Hematopoietic multipotent progenitor cell treated with erythropoietin and hydrocortisone succinate and interleukin-3 and kit ligand, for 17 days (in vitro differentiated cells): ENCODE measurements at regions not wholly inside any gene's neighbourhood (a gene's known extent, or its start where the extent isn't known, plus 50 kb on each side); places are given as distances from the start of the nearest gene placed in this dataset.

Experiments used
- DNase-seq: peaks from one replicate; pipeline ENCODE4 v3.0.0-alpha.2; 2015; ENCODE audit warnings: low spot score

DNA sequence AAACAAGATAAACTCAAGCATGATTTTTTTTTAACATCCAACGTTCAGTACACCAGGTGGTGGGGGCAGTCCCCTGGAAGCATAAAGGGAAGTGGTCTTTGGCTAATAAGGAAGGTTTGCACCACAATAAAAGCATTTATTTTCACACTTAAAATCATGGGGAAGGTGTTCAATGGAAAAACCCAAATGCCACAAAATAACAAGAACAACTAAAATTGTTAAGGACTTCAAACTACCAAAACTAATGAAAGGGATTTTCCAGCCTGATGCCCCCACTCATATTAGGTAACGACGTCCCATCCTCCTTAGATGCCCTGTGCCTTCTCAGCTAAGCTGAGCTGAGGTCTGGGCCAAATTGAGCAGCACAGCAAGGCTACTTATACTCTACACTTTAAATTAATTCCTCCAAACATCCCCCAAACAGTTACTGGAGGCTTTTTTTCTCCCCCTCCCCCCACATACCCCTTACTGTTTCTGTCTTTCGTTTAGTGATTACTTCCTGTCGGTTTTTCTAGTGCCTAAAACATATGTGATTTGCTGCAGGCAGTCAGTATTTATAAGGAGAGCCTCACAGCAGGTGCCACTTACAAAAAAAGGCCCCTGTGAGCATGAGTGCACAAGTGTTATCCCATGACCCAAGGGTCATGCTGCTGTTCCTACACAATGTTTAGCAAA, 259.7 kb upstream of the ZNF608 start:
- no peak for DNase-seq

DNA sequence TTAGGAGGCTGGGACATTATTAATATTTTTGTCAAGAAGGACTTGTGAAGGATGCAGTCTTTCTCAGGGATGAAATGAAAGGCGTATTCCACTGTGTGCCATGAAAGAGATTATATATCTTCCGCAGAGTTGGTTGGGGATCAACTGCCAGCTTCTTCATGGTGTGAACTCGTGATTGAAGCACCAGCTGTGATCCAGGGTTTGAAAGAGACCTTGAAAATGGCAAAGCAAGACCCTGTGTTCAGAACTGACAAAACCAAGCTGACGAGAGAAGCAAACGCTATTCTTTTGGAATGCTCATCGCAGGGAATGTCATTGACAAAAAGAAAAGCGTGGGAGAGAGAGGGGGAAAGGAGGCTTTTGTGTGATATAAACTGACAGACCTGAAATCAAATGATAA, 263.9 kb upstream of the ZNF608 start:
- no peak for DNase-seq

- no peak for DNase-seq
These were observed 264.6 kb upstream of the ZNF608 start for GRCh38 chr5:125011014-125011413.

GRCh38 chr5:125011419-125011818, 265.0 kb upstream of the ZNF608 start:
- DNase-seq, result no peak

- DNase-seq, result no peak
These were observed 265.5 kb upstream of the ZNF608 start for GRCh38 chr5:125011947-125012346.

DNA sequence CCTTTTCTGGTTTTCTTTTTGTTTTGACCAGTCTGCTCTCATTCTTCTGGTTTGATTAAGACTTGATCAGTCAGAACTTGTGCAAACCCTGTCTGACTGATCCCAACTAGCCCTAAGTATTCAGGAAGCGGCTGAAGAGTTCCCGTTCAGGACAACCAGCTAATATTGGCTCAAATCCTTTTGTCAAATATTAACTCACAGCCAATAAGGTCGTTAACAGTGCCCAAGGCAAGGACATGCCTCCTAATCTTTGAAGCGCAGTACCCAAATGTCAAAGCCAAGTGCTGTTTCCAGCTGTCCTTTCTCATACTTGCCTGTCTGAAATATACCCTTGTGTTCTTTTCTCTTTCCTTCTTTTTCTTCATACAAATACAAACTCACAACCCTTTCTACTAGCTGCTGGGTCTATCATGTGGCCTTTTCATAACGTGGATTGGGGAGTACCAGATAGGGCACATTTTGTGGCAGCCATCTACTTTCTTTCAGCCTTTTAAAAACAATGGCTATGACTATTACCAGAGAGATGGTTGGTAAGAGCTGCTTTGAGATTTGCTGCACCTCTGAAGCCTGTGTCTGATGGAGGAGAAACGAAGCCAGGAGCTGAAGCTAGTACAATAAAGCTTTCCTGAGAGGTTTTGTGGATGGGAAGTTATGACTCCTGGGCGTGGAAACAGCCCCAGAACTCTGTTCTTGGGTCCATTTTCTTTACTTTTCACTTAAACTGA, 266.4 kb upstream of the ZNF608 start:
- DNase-seq, result no peak

- no peak for DNase-seq
These were observed 267.8 kb upstream of the ZNF608 start for GRCh38 chr5:125014202-125014601.

DNA sequence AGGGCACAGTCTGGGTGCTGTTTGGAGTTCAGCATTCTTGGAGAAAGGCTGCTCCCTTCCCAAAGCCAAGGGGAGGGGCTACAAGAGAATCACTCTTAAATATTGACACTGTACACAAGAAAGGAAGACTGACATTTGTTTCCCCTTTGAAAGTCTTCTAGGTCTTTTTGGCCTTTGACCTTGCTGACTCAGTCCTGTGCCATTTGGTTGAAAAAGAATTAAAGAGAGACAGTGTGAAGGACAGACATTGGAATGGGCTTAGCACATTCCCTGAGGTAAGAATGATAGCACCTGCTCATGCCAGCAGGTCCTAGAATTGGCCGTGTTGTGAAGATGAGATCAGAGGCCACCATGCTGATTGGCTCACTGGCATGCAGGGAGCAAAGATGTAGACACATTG, 271.4 kb upstream of the ZNF608 start:
- DNase-seq, result no peak

GRCh38 chr5:125023673-125024072, 277.2 kb upstream of the ZNF608 start:
- no peak for DNase-seq

- DNase-seq, result no peak
These were observed 280.7 kb upstream of the ZNF608 start for GRCh38 chr5:125026867-125027731.

GRCh38 chr5:125032286-125032685, 285.8 kb upstream of the ZNF608 start:
- no peak for DNase-seq

- no peak for DNase-seq
These were observed 287.2 kb upstream of the ZNF608 start for GRCh38 chr5:125033602-125034001.

GRCh38 chr5:125034331-125034730, 287.9 kb upstream of the ZNF608 start:
- no peak for DNase-seq

GRCh38 chr5:125036494-125036893, 290.1 kb upstream of the ZNF608 start:
- no peak for DNase-seq

- no peak for DNase-seq
These were observed 290.6 kb upstream of the ZNF608 start for GRCh38 chr5:125037020-125037419.

GRCh38 chr5:125037530-125037929, 291.1 kb upstream of the ZNF608 start:
- DNase-seq, result no peak

DNA sequence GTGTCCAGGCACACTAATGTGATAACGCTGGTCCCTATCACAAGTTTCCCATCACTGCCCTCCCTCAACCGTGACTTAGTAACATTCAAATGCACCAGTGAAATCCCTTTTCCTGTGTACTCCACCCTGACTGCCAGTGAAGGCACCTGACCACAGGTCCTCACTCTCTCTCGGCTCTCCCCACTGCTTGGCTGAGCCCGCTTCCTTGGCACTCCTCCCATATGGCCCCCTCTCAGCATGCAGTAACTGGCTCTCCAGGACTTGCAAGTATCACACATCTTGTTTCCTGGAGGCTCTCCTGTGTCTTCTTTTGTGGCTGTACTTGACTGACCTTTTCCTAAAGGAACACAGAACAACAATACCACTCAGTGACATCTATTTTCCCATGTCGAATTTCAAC, 292.0 kb upstream of the ZNF608 start:
- DNase-seq, result no peak

GRCh38 chr5:125041798-125042197, 295.4 kb upstream of the ZNF608 start:
- no peak for DNase-seq

DNA sequence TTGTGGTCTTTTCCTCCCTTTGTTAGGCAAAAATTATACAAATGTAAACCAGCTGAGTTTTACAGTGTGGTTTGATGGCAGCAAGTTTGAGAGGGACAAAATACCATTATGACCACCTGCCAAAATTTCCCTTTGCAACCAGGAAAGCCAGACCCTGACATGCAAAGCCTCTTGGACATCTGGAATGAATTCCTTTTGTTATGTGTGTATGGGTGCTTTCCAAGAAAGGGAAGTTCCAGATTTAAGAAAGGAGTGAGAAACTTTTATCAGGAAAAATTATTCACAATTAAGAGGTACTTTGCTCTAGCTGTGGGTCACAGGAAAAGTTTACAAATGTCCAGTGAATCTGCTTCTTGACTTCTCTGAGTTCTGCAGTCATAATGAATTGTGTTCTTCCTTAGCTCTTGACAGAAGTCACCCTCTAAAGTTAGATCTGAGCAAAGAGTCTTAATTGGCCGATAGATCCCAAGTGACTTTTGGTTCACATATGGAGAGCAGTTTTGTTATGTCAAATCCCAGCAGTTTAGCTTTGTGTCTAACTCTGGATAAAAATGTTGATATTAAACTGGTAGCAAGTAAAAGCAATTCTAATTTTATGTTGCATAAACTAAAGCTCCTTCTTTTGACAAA, 295.9 kb upstream of the ZNF608 start:
- no peak for DNase-seq

GRCh38 chr5:125043781-125044391, 297.4 kb upstream of the ZNF608 start:
- no peak for DNase-seq

DNA sequence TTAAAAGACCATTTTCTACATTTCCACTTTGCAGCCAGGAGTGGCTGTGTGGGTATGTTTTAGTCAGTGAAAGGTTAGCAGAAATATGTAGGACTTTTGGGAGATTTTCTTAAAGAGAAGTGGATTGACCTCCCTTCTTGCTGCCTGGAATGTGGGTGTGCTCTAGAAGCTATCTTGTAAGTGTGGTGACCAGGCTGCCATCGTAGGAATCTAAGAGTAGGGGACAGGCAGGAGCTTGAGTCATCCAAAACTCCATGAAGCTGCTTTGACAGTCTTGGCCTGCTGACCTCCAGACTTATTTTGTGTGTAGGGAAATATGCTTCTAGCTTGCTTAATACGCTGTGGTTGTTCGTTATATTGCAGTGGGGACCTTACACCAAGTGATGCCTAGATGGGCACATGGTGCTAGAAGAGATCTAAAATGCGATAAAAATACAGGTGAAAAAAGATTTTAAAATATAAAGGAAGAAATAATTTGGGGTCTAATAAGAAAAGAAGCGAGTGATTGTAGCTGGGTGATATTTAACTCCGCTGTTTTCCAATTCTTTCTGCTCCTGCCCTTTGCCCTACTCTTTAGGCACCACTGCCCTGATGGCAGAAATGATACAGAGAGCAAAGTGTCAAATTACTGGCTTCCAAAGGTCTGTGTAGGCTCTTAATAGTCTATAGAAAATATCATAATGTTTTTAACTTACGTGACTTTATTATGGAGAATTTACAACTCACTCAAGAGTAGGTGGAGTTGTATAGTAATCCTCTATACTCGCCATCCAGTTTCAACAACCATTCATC, 298.2 kb upstream of the ZNF608 start:
- DNase-seq, result no peak
